ENCODE measurements at regions not wholly inside any gene's neighbourhood (a gene's known extent, or its start where the extent isn't known, plus 50 kb on each side); places are given as distances from the start of the nearest gene placed in this dataset.

- TF ChIP-seq, protein P1, sequence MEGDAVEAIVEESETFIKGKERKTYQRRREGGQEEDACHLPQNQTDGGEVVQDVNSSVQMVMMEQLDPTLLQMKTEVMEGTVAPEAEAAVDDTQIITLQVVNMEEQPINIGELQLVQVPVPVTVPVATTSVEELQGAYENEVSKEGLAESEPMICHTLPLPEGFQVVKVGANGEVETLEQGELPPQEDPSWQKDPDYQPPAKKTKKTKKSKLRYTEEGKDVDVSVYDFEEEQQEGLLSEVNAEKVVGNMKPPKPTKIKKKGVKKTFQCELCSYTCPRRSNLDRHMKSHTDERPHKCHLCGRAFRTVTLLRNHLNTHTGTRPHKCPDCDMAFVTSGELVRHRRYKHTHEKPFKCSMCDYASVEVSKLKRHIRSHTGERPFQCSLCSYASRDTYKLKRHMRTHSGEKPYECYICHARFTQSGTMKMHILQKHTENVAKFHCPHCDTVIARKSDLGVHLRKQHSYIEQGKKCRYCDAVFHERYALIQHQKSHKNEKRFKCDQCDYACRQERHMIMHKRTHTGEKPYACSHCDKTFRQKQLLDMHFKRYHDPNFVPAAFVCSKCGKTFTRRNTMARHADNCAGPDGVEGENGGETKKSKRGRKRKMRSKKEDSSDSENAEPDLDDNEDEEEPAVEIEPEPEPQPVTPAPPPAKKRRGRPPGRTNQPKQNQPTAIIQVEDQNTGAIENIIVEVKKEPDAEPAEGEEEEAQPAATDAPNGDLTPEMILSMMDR (conservative IDR thresholded peaks at IDR 0.05) = no peak
- TF ChIP-seq ZFX (IDR thresholded peaks at IDR 0.05) = no peak
These were observed 312.3 kb upstream of the PKDCC start for GRCh38 chr2:41735476-41735875.
